GM04503 (cell line): ENCODE measurements at regions not wholly inside any gene's neighbourhood (a gene's known extent, or its start where the extent isn't known, plus 50 kb on each side); places are given as distances from the start of the nearest gene placed in this dataset.
A peak's percentile ranks its signal among the peaks of the same experiment; 100 is the strongest.

Experiments
- DNase-seq: peaks from one replicate; pipeline ENCODE4 v3.0.0-alpha.2; 2012; ENCODE audit warnings: low read depth

DNA sequence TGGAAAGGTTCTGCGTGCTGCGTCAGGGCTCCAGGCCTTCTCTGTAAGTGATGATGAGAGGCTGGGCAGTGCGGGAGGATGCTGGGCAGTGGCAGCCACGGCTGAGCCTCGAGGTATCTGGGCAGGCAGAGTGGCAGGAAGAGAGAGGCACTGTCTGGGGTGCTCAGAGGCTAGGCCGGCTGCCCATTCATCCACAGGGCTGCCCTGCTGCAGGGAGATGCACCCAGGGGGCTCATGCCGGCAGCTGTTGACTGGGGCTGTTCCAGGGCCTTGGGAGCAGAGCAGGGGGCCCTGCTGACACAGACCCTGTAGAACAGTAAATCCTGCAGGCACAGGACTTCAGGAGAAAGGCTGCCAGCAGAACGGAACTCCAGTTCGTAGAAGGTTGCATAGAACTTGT is 88.8 kb downstream of the BOD1 start:
- no peak for DNase-seq

DNA sequence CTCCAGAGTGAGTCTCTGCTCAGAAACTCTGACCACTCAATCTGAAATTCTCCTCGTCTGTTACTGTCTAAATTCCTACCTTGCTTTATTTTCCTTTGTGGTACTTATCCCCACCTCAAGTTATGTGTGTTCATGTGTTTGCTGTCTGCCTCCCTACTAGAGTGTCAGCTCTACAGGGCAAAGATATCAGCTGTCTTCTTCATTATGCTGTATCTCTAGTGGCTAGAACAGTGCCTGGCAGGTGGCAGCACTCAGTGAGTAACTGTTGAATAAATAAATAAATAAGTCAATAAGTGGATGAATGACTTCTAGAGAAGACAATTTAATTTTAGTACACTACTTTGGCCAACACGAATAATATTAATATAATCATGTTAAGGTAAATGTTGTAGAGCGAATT is 92.3 kb downstream of the BOD1 start:
- no peak for DNase-seq

DNA sequence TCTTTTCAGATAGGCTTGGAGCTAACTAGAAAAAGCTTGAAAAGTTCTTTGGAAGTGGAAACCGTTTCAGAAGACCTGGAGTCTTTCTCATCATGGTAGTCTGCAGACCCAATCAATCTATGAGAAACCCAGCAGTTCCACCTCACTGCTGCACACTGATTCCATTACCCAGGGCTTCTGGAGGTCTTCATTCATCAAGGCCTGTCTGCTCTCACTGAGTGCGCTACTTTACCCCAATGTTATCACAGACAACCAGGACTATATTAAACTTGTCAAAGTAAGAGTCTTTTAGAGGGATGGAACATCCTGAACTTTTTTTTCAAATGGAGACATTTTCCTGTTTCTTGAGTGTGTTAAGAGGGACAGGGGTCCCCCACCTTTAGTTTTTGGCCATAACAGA is 93.1 kb downstream of the BOD1 start:
- DNase-seq: no peak

DNA sequence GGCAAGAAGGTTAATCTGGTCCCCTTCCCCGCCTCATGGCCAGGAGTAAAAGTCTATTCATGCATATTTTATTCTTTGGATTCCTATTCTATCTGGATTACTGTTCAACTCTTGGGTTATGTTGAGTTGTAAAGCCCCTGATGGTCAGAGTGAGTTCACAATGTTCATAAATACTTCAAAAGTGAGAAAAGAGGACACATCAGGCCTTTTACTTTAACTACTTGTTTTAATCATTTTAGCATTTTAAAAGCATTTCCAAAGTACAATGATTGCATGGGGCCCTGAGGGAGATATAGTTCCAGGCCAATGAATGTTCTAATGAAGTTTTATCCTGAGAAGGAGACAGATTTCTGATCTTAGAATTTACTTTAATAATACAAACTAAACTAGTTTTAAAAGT is 93.9 kb downstream of the BOD1 start:
- DNase-seq: no peak

DNA sequence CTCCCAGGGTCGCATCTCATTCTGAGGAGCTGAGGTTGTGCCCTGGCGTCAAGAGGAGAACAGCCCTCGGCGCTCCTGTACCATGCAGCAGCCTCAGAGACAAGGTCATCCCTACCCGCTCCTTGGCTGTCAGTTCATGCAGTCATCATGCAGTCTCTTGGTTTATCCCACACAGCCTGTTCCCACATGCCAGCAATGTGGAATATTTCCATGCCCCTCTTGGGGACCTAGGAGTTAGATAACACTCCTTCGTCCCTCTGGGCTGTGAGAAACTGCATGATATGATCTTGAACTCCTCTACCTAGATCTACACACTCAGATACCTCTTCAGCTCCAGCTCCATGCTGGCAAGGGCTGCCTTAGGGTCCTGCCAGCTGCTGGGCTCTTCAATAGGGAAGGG is 97.6 kb downstream of the BOD1 start:
- DNase-seq: no peak

DNA sequence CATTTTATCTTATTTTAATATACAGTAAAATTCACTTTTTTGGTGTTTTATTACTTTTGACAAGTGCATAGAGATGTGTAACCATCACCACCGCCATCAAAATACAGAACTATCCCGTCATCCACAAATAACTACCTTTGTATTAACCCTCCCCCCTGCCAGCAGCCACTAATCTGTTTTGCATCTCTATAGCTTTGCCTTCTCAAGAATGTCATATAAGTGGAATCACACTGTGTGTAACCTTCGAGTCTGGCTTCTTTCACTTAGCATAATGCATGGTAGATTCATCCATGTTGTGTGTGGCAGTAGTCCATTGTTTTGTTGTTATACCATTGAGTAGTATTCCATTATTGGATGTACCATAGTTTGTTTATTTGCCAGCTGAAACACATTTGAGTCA is 98.8 kb downstream of the BOD1 start:
- no peak for DNase-seq

DNA sequence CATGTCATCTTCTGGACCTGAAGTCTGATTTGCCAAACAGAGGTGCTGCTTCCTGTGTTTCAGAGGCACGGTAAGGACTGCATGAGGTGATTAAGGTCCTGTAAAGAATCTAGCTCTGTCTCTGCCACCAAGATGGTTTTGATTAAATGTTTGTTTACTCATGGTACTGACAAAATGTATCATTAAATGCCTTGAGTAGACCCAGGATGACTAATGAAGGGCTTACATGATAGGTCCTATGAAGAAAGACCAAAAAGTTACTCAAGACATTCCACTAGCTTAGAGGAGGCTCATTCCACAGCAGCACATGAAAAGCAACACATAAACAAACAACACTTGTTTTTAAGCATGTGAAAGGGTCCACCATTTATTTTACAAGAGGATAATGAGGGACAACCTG is 100.9 kb downstream of the BOD1 start:
- peak; percentile 95 for DNase-seq

DNA sequence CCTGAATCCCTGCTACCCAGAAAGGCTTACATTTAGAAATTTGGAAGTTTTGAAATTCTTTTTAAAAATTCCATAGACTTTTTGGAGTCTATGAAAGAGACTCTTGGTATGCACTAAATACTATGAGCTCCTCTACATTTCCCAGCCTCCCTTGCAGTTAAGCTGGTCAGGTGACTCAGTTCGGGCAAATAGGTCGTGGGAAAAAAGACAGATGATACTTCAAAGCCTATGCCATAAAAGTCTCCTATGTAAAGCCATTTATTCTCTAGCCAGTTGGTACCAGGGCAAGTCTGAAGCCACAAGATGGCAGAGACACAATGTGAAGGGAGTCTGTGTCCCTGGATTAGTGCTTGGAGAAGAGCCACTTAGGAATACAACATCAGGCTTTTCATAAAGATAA is 101.8 kb downstream of the BOD1 start:
- no peak for DNase-seq

DNA sequence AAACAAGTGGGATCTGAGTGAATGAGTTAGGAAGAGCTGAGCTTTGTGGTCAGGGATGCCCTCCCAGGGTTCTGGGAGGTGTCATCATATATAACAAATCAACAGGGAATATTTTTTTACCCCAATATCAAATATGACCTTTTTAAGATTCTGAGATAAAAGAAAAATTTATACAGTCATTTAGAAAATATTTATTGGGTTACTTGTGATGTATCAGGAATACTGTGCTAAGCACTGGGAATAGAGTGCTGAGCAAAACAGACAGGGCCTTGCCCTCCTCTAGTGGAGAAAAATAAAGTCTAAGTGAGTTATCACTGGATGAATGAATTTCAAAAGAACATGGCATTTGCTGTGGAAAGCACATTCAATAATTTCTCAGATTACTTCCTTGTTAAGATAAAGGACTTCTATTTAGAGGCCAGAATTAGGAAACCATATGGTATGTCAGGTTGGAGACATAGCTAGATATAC is 102.9 kb downstream of the BOD1 start:
- DNase-seq: no peak

DNA sequence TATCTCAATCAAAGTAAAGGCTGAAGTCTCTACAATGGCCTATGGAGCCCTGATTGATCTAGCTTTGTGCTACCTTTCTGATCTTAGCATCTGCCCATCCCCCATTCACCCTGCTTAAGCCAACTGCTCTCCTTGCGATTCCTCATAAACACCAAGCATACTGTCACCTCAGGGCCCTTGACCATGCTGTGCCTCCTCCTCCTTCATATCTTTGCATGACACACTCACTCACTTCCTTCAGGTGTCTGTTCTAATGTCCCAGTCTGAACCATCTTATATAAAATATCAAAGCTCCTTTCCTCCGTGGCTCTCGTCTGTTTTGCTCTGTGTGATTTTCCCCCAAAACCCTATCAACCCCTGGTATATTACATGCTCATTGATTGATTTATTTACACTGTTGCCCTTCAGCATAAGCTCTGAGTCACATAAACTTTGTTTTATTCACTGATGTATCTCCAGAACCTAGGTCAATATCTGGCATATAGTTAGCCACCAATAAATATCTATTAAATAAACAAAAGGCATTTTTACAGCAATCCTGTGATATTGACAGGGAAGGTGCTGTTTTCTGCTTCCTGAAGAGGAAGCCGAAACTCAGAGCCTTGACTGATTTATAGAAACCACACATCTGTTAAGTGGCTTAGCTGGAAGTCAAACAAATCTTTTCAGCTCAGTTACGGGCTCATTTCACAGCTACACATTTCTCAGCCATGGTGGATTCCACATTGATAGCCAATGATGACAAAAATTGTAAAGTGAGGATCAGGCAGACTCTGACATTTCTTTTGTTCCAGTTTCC is 103.6 kb downstream of the BOD1 start:
- DNase-seq: no peak

DNA sequence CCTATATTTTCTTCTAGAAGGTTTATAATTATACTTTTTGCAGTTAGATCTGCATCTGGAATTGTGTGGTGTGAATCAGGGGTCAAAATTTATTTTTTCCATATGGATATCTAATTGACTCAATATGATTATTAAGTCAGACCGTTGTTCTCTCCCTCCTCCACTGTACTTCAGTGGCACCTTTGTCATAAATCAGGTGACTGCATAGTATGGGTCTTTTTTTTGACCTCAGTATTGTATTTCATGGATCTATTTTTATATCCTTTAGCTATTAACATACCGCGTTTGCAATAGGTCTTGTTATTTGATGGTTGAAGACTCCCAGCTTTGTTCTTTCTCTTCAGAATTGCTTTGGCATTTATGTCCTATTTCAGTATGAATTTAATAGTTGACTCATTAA is 107.4 kb downstream of the BOD1 start:
- DNase-seq: no peak

DNA sequence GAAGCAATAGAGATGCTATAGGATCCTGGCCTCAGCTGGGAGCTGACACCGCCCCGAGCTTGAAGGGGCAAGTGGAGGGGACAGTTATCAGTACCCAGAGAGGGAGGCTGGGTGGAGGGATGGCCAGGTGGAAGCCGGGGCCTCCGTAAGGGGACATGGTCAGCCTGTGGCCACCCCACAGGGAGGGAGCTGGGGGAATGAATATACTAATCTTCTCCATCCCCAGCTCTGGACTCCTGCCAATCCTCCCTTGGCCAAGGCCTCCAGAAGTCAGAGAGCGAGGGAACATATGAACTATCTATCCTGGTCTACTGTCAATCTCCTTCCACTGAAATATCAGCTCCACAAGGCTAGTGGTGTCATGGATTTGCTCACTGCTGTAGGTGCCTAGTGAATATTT is 109.3 kb downstream of the BOD1 start:
- DNase-seq: no peak

DNA sequence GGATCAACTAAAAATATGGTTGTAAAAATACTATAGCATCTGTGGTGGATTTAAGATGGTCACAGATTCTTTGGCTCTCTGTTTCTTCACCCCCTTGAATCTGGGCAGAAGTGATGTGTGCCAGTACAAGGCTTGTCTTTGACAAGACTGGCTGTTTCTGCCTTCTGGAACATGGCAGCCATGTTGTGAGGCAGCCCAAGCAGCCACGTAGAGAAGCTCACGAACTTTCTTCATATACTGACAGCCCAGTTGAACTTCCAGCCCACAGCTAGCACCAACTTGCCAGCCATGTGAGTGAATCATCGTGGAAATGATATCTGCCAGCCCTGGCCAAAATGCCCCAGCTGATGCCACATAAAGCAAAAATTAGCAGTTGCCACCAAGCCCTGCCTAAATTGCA is 110.8 kb downstream of the BOD1 start:
- DNase-seq: no peak

DNA sequence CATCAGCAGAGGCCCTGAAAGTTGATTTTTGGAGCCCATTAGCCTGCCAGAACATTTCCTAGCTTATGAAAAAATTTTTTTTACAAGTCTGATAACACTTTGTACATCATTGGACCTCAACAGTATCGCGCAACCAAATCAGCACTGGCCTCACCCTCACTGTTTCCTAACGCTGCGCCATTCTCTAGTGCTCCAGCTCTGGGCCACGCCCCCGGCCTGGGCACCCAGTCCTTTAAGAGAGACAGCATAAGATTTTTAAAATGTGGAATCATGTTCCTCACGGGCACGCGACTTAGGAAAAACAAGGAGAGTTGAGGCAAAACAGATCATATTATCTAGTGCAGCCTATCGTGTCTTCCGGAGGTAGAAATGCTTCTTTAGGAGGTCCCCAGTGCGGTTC is 114.5 kb downstream of the BOD1 start:
- no peak for DNase-seq

DNA sequence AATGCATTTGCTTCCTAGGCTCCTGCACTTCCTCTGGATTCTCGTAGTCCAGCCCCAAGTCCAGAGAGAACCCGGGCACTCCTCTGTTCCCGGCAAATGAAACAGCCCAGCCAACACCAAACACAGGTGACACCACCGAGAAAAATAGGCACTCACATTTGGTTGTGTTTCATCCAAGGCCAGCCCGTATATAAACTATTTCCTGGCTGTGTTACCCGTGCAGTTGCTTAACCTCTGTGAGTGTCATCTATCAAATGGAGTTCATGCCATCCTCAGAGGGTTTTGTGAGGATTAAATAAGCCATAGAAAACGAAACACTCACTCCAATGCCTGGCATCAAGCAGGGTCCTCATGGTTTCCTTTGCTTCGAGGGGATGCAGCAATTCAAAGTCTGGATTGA is 115.2 kb downstream of the BOD1 start:
- DNase-seq: no peak

DNA sequence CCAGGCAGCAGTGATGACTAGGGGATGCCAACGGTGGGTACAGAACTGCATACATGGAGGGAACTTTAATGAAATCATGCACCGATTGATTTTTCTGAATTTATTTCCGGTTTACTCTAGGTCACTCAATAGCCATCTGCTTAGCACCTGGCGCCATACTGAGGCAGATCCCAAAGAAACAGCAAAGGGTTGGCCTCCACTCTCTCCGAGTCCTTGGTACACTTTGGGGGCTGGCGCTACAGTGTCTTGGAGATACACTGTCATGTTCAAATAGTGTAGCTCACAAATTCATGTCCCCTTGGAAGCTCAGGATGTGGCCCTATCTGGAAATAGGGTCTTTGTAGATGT is 116.3 kb downstream of the BOD1 start:
- no peak for DNase-seq

DNA sequence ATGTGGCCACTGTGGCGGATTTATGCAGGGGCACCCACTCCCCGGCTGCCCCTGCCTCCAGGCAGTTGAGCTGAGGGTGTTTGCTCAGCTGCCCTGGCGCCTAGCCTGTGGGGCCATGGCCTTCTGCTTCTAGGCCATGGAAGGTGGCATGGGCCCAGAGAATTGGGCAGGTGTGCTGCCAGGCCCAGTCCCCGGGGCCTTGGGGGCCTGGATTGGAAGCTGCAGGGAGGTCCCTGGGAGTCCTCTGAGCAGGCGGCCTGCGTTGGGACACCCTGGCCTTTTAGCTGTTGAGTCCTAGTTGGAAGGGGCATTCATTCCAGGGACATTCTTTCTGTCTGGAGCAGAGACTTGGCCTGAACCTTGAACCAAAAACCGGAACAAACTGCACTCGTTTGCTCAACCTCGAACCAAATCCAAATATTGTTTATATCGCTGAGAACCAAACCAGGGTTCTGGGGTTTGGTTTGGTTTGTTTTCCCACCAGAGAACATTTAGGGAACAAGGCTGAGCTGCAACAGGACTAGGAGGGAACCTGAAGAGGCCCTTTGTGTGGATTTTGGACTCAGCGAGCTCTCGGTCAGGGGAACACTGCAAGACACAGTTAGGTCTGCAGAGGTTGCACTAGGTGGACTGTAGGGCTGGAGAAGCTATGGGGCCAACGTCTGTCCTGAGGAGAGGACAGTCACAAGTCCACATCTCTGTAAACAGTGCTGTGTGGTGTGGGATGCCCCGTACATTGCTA is 116.8 kb downstream of the BOD1 start:
- DNase-seq: no peak

DNA sequence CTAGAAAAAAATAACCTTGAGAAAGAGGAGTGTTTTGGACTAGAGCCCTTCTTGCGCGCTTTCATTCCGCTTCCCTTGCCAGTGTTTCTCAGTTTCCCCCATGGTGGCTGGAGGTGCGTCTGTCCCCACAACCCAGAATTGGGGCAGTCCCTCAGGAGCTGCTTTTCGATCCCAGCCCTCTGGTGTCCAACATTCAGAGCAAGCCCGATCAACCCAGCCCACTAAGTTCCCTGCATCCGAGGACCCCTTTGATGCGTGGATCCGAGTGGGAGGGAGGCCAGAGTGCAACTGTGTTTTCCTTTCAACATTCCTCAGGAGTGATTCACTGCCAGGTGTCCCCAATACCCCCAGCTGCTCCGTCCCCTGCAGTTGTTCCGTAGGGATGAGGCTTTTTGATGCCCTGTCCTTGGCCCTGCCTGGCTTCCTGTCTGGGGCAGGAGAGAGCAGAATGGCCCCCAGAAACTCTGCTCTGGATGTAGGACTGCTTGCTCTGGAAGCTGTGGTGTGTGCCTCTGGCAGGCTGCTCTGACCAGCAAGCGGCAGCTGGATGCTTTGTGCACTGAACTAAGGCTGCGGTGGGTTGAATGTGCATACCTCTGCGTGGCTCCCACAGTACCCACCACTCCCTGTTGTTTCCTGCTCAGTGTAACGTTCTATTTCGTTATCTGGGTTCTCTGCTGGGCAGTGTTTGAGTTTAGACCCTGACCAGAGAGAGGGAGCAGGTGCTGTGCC is 117.5 kb downstream of the BOD1 start:
- no peak for DNase-seq

DNA sequence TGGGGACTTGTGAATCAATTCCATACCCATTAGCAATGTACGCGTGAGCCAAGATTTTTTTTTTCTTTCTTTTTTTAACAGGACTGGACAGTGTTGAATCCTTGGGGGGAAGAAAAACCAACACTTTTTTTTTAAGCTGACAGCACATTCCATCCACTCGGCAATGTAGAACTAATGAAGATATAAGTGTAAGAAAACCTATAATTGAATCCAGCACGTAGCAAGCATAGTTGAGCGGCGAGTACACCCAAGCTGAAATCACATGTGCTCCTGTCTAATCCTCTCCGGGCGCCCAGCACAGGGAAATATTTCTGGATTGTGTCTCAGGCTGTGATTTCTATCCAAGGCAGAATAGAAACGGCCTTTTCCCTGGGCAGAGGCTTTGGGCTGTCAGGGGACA is 118.2 kb downstream of the BOD1 start:
- DNase-seq: peak; percentile 86

DNA sequence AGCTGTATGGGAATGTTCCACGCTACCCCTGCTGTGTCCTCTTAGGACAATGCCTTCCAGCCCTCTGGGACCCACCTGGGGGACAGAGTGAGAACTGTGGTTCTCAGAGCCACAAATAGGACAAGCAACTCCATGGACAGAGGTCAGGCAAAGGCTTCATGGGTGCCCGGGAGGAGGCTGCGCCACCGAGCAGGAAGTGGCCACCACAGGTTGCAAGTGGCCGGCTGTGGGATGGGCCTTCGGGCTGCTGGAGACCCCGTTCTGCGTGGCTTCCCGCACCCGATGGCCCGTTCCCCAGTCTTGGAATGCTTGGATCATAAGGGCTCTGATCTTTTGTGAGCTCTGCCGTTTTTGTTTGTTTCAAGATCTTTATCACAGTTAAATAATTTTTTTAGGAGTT is 118.8 kb downstream of the BOD1 start:
- DNase-seq: no peak

DNA sequence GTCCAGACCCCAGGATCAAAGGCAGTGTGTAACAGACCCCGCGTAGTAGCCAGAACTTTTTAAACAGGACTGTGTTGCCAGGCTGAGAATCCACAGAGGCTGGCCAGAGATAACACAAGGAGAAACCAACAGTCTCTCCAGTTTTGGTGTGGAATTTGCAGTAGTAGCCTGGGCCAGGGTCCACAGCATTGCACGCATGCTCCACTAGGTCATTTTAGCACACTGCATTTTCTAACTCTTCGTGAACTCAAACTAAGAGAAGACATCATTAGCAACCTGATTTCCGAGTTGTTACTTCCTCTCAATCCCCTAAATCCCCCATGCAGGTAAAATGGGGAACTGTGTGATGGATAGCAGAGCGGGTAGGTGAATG is 119.6 kb downstream of the BOD1 start:
- no peak for DNase-seq

DNA sequence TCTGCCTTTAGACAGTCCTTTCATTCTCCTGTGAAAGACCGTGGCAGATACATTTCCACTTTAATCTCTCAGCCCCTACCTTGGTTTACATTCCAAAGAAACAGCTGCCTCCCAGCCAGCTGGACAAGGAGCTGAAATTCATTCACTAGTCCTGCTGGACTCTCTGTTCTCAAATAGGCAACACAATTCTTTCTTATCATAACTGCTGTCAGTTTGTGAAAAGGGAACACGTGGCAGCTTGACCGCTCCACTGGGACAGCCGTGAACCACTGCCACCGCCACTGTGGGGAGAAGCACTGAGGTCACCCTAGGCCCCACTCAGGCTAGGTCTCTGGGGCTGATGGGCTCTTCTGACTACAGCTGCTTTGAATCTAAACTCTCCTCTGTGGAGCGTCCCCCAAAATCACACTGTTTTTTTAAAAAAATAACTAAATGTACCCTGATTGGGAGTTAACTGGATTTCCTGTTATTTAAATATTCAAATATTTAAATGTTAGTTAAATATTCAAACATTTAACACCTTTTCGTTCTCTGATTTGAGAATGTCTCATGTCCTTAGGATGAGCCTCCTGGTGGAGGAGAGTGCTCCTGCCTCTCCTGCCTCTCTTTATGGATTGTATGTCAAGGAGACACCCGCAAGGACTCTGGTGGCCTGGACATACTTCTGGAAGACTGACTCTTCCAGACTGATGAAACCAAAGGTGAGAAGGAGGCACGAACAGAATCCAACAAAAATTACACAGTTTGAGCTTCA is 120.1 kb downstream of the BOD1 start:
- no peak for DNase-seq
